ENCODE measurements at regions not wholly inside any gene's neighbourhood (a gene's known extent, or its start where the extent isn't known, plus 50 kb on each side); places are given as distances from the start of the nearest gene placed in this dataset.

GRCh38 chr5:74194196-74194595 is 446.3 kb downstream of the ENC1 start:
- TF ChIP-seq CTCF (IDR thresholded peaks at IDR 0.05; ENCODE audit: borderline replicate concordance, insufficient read depth, low read depth, low read length), result no peak

GRCh38 chr5:74192606-74193299 is 447.8 kb downstream of the ENC1 start:
- TF ChIP-seq CTCF (IDR thresholded peaks at IDR 0.05; ENCODE audit: borderline replicate concordance, insufficient read depth, low read depth, low read length), result no peak
- no peak overlapping the region for H3K4me3 ChIP-seq (ENCODE audit: low read depth, low read length)

More at GRCh38 chr5:74194196-74194595, 446.3 kb downstream of the ENC1 start:
- H3K4me3 ChIP-seq (ENCODE audit: low read depth, low read length), result no peak overlapping the region

- no peak for TF ChIP-seq CTCF (IDR thresholded peaks at IDR 0.05; ENCODE audit: borderline replicate concordance, insufficient read depth, low read depth, low read length)
- H3K4me3 ChIP-seq (ENCODE audit: low read depth, low read length), result no peak overlapping the region
Measured at GRCh38 chr5:74188351-74189105, 452.0 kb downstream of the ENC1 start.

GRCh38 chr5:74187757-74188156 is 452.8 kb downstream of the ENC1 start:
- TF ChIP-seq CTCF (IDR thresholded peaks at IDR 0.05; ENCODE audit: borderline replicate concordance, insufficient read depth, low read depth, low read length), result no peak
- no peak overlapping the region for H3K4me3 ChIP-seq (ENCODE audit: low read depth, low read length)

GRCh38 chr5:74186356-74187315 is 453.9 kb downstream of the ENC1 start:
- H3K4me3 ChIP-seq (ENCODE audit: low read depth, low read length), result no peak overlapping the region

GRCh38 chr5:74185599-74185998 is 454.9 kb downstream of the ENC1 start:
- H3K4me3 ChIP-seq (ENCODE audit: low read depth, low read length), result no peak overlapping the region
- no peak for TF ChIP-seq CTCF (IDR thresholded peaks at IDR 0.05; ENCODE audit: borderline replicate concordance, insufficient read depth, low read depth, low read length)

More at GRCh38 chr5:74186356-74187315, 453.9 kb downstream of the ENC1 start:
- no peak for TF ChIP-seq CTCF (IDR thresholded peaks at IDR 0.05; ENCODE audit: borderline replicate concordance, insufficient read depth, low read depth, low read length)
